GM19193 (cell line): ENCODE measurements at regions not wholly inside any gene's neighbourhood (a gene's known extent, or its start where the extent isn't known, plus 50 kb on each side); places are given as distances from the start of the nearest gene placed in this dataset.

ENCODE experiments used
- POLR2A ChIP-seq: IDR thresholded peaks from 4 replicates; pipeline ENCODE4 v1.6.1; 2011; ENCODE audit not compliant: insufficient read depth, insufficient read length; ENCODE audit errors: extremely low read depth

DNA sequence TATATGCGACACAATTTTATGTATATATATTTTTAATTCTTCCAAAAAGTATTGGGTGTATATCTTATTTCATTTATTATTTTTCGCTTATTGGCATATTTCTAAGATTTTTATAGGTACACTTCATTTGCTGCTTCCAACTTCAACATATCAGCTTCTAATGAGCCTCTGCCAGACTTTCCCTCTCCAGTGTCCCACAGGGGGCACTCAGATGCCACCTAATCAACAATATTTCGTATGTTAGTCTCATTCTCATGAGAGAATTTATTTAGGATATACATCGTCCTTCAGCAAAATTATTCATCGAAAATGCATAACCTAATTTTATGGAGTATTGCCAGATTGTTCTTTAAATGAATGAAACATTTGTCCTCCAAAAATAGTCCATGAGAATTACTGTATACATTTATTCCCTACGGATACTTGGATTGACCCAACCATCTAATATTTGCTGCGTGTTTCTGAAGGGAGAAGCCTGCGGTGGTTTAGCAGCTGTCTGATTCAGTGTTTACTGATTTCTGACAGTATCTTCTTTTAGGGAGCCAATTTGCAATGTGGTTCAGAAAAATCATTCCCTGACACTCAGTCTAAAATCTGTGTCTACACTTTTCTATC, 100.6 kb upstream of the SELENOP start:
- no peak for TF ChIP-seq POLR2A

DNA sequence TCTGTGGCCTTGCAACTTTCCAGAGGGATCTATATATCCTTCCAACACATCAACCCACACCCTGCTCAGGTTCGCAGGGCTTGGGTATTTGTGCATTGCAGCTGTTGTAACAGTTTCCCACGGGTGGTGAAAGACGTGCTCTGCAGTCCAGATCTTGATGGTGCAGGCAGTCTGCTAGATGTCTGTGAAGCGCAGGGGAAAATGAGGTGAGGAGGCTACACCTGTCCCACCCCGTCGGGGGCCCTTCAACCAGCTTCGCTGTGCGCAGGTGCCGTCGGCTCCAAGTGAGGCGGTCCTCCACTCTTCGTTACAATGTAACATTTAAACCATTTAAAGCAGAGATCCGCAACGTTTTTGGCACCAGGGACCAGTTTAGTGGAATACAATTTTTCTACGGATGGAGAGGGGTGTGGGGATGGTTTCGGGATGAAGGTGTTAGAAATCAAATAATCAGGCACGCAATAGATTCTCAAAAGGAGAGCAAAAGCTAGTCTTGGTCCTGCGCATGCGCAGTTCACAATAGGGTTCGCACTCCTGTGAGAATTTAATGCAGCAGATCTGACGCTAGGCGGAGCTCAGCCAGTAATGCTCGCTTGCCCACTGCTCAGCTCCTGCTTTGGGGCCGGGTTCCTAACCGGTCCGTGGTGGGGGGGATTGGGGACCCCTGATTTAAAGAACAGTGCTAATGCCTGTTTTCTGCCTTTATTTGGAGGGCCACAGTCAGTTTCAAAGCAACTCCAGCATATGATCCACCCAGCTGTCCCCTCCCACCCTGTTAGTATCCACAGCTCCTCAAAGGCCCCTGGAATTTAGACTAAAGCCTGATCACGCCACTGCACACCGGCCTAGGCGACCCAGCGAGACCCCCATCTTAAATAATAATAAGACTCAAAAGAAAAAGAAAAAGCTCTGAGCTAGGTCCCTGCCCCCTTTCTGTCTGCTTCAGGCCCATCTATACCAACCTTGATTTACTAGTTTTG, 97.1 kb upstream of the SELENOP start:
- TF ChIP-seq POLR2A: no peak

DNA sequence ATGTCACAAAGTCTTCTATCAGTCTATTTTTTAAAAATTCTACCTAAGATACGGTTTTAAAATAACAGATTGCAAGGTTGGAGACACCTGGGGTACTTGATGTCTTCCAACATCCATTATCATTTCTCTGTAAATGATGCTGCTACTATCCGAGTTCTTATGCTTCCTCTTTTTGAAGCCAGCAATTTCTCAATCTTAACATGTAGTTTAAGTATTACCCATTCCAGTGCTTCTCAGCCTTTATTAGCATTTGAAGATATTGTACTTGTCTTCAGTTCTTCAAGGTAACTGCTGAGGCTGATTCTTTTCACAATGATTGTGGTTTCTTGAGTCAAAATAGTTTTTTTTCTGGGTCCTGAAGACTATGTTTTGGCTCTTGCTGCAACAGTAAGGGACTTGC, 96.4 kb upstream of the SELENOP start:
- no peak for TF ChIP-seq POLR2A

DNA sequence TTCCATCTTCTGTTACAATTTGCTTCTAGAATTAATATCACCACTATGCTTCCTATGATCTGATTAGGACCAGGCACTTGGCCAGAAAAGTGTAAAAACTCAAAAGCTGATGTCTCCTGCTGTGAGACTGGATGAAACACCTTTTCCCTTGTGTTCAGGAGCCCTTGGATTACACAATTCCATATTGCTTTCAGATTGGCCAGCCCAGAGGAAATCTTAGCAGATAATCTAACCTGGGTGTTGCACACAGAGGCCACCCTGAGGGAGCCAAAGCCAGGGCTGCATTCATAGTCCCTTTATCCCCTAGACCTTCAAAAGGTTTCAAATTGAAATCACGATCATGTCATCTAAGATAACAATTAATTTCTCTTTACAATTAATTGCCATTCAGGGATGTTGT, 94.1 kb upstream of the SELENOP start:
- TF ChIP-seq POLR2A: no peak

DNA sequence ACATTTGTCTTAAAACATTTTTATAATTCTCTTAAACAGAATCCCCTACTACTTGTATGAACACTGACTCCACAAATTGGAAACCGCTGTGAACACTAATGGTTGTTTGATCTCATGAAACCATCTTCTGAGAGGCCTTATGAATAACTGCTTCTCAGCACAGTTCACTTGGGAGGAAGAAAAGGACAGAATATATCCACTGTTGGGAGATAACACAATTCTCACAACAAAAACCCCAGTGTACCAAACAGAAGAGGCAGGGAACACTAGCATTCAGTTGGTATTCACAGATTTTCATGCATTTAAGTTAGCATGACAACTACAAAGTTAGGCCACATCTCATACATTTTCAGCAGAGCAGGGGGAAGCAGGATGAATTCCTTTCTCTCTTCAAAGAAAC, 89.0 kb upstream of the SELENOP start:
- TF ChIP-seq POLR2A: no peak

DNA sequence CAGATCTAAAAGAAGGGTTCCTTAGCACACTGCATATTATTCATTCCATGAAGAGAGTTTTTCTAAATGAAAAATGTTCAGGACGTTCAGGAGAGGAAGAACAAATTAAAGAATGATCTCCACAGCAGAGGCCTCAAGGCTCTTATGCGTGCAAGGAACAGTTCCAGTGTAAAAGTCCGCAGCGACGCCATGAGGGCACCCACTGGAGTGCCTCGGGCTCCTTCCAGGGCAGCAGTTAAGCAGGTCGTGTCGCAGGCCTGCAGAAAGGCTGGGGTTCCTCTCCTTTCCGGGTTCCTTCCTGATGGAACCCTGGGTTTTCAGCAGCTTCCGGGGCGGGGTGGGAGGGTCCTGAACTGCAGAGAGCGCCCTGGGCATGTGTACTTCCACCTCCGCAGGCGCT, 87.1 kb upstream of the SELENOP start:
- no peak for TF ChIP-seq POLR2A

DNA sequence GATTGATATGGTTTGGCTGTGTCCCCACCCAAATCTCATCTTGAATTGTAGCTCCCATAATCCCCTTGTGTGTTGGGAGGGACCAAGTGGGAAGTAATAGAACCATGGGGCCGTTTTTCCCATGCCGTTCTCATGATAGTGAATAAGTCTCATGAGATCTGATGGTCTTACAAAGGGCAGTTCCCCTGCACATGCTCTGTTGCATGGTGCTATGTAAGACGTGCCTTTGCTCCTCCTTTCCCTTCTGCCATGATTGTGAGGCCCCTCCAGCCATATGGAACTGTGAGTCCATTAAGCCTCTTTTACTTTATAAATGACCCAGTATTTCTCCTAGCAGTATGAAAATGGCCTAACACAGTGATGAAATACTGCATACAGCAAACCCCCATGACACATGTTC, 84.8 kb upstream of the SELENOP start:
- no peak for TF ChIP-seq POLR2A

DNA sequence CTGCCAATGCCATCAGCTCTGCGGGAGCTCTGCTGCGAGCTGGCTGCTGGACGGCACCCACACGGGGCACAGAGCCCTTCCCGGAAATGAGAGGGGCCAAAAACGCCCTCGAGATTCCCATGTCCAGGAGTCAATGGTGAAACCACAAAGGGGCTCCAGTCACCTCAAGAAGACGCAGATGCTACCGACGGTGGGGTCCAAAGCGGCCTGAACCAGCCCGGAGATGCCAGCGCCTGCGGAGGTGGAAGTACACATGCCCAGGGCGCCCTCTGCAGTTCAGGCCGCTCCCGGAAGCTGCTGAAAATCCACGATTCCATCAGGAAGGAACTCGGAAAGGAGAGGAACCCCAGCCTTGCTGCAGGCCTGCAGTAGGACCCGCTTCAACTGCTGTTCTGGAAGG, 82.4 kb upstream of the SELENOP start:
- TF ChIP-seq POLR2A: no peak

DNA sequence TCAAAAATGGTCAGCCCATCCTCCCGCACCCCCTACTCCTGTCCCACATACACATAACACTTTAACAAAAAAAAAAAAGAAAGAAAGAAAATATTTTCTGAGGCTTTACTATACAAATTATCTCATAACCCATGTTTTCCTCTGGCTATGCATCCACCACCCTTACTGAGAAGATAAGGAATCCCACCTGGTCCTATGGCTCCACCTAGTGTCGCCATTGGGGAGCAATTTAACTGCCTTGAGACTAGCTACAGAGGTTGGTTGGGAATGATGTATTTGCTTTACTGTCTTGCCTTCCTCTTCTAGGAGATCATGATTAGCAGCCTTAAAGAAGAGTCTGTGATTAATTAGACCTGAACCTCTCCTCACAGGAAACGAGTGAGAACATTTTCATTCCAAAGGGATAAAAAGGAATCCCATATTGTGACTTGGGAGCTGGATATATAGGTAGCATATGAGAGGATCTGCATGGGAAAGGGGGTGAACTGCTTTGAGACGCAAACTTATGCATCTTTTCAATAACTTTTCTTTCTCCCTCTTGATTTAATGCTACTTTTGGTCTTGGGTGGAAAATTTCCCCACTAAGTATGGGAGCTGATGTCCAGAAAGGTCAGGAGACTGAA, 77.7 kb upstream of the SELENOP start:
- TF ChIP-seq POLR2A: no peak

DNA sequence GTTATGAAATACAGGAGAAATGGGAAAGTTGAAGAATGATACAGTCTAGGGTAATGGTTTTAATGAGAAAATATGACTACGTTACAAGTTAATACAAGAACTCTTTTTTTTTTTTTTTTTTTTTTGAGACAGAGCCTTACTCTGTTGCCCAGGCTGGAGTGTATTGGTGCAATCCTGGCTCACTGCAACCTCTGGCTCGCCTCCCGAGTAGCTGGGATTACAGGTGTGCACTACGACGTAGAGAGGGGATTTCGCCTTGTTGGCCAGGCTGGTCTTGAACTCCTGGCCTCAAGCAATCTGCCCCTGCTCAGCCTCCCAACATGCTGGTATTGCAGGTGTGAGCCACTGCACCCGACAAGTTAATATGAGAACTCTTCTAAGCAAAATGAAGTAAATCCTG, 77.1 kb upstream of the SELENOP start:
- no peak for TF ChIP-seq POLR2A

DNA sequence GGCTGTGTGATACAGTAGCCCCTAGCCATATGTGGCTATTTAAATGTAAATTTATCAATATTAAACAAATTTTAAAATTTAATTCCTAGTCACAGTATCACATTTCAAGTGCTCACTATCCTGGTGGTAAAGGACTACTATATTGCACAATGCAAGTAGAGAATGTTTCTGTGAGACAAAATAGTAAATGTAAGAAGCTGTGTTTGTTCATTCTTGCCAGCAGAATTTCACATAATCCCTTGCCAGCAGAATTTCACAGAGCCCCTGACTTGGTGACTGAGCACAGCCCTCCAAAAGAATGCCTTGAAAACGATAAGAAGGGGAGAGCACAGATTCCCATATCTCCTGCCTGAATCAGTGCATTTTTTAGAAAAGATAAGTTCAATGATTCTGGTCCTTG, 75.9 kb upstream of the SELENOP start:
- no peak for TF ChIP-seq POLR2A

DNA sequence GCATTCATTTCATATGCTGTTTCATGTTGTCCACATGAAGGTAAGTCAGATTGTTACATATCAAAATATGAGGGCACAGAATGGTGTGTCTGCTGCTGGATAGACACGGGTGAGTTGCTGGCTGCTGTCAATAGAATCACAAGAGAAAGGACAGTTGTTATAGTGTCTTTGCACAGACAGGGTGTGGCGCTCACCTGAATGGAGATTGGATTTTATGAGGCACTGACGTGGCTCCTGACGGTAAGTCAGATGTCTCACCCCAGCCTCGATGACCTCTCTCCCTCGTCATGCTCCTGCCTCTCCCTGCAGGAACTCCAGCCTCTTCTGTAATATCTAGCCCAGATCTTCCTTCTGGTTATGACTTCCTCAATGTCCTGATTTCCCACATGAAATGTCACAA, 75.4 kb upstream of the SELENOP start:
- TF ChIP-seq POLR2A: no peak

DNA sequence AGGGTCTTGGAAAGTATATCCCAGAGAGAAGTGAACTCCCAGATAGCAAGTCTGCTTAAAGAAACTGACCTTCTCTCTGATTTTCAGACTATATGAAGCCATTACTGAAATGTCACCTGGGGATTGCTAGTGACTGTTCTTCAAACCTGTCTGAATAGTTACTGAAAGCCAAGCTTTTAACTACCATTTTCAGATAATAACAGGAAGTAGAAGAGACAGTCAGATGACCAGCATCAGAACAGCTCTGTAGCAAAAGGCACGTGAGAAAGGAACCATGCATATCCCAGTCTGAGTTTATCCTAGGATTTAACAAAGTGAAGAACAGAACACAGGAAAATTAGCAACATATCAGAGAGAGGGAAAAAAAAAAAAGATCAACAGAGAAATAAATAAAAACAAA, 74.9 kb upstream of the SELENOP start:
- no peak for TF ChIP-seq POLR2A

DNA sequence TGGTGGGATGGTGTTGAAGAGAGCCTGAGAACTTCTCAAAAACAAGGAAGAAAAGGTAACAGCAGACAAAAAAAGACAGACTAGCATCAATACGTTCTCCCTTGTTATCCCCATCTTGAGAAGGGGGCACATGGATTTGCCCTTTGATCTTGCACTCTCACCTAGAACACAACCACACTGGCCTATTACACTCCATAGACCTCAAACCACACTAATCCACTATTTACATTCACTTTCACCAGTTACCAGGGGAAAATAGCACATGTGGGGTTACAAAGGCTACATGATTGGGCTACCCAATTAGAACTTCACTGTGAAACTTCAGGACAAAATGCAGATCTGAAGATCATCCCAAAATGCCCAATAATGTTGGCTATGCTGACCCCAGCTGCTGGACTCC, 72.6 kb upstream of the SELENOP start:
- TF ChIP-seq POLR2A: no peak

DNA sequence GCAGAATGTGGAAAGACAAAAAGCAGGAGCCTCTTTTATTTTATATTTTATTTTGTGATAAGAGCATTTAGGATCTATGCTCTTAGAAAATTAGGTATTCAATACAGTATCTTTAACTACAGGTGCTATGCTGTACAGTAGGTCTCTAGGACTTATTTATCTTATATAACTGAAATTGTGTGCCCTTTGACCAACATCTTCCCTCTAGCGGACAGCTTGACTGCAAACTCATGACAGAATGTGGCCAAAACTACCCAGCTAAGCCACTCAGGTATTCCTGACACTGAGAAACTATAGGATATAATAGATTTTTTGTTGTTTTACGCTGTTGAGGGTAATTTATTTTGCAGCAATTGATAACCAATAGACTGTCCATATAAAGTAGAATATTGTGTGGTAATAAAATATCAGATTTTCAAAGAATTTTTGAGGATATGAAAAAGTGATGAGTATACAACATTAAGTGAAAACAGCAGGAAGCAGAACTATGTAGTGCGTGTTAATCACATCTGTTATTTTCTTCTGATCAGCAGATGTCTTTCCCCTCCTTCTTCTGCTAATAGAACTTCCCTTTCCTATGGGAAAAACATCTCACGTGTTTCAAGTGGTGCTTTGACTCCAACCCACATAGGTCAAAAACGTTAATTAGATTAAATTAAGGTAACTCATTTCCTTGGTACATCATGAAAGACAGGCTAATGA, 69.9 kb upstream of the SELENOP start:
- TF ChIP-seq POLR2A: no peak
